ENCODE measurements at regions not wholly inside any gene's neighbourhood (a gene's known extent, or its start where the extent isn't known, plus 50 kb on each side); places are given as distances from the start of the nearest gene placed in this dataset.

DNA sequence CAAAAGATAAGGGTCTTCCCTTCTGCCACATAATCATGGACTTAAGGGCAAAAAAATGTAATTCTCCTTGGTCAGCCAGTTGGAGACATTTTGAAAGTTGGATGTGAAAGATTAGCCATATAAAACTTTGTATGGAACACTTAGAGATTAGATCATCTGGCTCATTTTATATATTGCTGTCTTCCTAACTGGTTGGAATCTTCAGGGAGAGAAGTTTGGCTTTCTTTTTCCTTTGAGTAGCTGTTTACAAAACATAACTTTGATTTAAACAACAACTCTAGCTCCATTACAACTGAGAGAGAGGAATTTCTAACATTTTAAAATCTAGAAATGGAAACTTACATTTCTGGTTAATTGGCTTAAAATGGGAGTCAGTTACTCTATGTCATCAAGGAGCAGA lies 132.7 kb downstream of the RDH14 start:
- H3K27me3 ChIP-seq, result no peaks in the 10 kb centered on the region
- no peaks in the 10 kb centered on the region for H3K9me3 ChIP-seq
- intact Hi-C loops (cut with DNase I), result no loop called here
- H3K4me3 ChIP-seq, result no peak overlapping the region
- no peak overlapping the region for H3K9ac ChIP-seq (ENCODE audit: low read depth in 2 of 2, low read length in 2 of 2)
- DNase-seq, result no peak
- no peaks in the 10 kb centered on the region for H3K36me3 ChIP-seq
- no peak overlapping the region for H3K27ac ChIP-seq
- no peaks in the 10 kb centered on the region for H3K4me1 ChIP-seq
- TF ChIP-seq CTCF (IDR thresholded peaks at IDR 0.05), result no peak

GRCh38 chr2:18426174-18426573 lies 134.3 kb downstream of the RDH14 start:
- intact Hi-C loops (cut with DNase I), result no loop called here
- no peak overlapping the region for H3K27ac ChIP-seq
- no peak for TF ChIP-seq CTCF (IDR thresholded peaks at IDR 0.05)

GRCh38 chr2:18425210-18425703 lies 135.2 kb downstream of the RDH14 start:
- no peak overlapping the region for H3K4me3 ChIP-seq
- no peak for TF ChIP-seq CTCF (IDR thresholded peaks at IDR 0.05)
- no peak overlapping the region for H3K9ac ChIP-seq (ENCODE audit: low read depth in 2 of 2, low read length in 2 of 2)
- H3K9me3 ChIP-seq, result no peaks in the 10 kb centered on the region
- H3K4me1 ChIP-seq, result no peaks in the 10 kb centered on the region
- no peaks in the 10 kb centered on the region for H3K36me3 ChIP-seq
- H3K27ac ChIP-seq, result no peak overlapping the region
- no peaks in the 10 kb centered on the region for H3K27me3 ChIP-seq
- intact Hi-C loops (cut with DNase I), result no loop called here
- no peak for DNase-seq

More at GRCh38 chr2:18426174-18426573, 134.3 kb downstream of the RDH14 start:
- DNase-seq, result no peak
- Histone ChIP-seq H3K4me3 (no peak overlapping the region), H3K27me3 (no peaks in the 10 kb centered on the region), H3K36me3 (no peaks in the 10 kb centered on the region), H3K9me3 (no peaks in the 10 kb centered on the region), H3K9ac (ENCODE audit: low read depth in 2 of 2, low read length in 2 of 2) (no peak overlapping the region), H3K4me1 (no peaks in the 10 kb centered on the region)

GRCh38 chr2:18423636-18424035 lies 136.8 kb downstream of the RDH14 start:
- Histone ChIP-seq H3K9me3 (no peaks in the 10 kb centered on the region), H3K27ac (no peak overlapping the region), H3K27me3 (no peaks in the 10 kb centered on the region), H3K4me1 (no peaks in the 10 kb centered on the region), H3K36me3 (no peaks in the 10 kb centered on the region), H3K9ac (ENCODE audit: low read depth in 2 of 2, low read length in 2 of 2) (no peak overlapping the region), H3K4me3 (no peak overlapping the region)
- intact Hi-C loops (cut with DNase I), result no loop called here
- TF ChIP-seq CTCF (IDR thresholded peaks at IDR 0.05), result no peak
- no peak for DNase-seq

DNA sequence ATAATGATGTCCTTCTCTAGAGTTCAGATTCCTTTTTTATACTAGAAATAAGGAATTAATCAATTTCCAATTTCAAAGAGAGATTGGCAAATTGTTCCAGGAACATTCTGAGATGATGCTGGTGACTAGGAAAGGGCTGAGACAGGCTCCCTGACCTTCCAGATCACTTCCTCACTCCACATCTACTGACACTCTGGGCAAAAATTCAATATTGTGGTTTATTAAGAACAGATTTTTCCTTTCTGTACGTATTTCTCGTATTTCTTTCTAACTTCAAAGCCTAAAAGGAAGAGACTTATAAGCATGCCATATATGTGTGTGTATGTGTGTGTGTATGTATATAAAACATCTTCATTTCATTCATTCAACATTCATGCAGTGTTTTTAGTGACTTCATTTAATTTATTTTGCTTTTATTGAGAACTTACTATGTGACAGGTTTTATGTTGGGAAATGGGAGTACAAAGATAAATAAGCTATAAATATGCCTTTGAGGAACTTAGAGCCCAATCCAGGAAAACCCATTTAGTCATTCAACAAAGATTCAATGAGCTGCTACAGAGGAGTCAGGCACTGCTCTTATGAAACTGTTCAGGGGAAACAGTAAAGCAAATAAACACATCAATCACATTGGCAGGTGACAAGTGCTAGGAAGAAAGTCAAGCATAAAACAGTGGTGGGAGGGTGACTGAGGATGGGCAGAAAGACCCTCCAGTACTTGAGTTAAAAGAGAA lies 137.9 kb downstream of the RDH14 start:
- Histone ChIP-seq H3K36me3 (no peaks in the 10 kb centered on the region), H3K4me1 (no peaks in the 10 kb centered on the region), H3K4me3 (no peak overlapping the region), H3K9me3 (no peaks in the 10 kb centered on the region), H3K9ac (ENCODE audit: low read depth in 2 of 2, low read length in 2 of 2) (no peak overlapping the region), H3K27me3 (no peaks in the 10 kb centered on the region), H3K27ac (no peak overlapping the region)
- DNase-seq, result no peak
- TF ChIP-seq CTCF (IDR thresholded peaks at IDR 0.05), result no peak
- intact Hi-C loops (cut with DNase I), result no loop called here

All from colonic mucosa (tissue), 4 donors.